Karpas-422 (cell line): ENCODE measurements at regions not wholly inside any gene's neighbourhood (a gene's known extent, or its start where the extent isn't known, plus 50 kb on each side); places are given as distances from the start of the nearest gene placed in this dataset.

Source experiments
- DNase-seq: peaks from one replicate; pipeline ENCODE4 v3.0.0-alpha.2; 2015
- H2AFZ ChIP-seq: fragments of 200-600 bp; sonication (generic); 2 replicates; pipeline ENCODE4 v1.6.1; 2014; ENCODE audit warnings: antibody characterized with exemption, low read length, mixed read lengths
- H3K27ac ChIP-seq: fragments of 200-600 bp; sonication (generic); 2 replicates; pipeline ENCODE4 v1.5.1; 2014; ENCODE audit warnings: mild to moderate bottlenecking, low read length, moderate library complexity
- H3K27me3 ChIP-seq: fragments of 200-600 bp; sonication (generic); 2 replicates; pipeline ENCODE4 v1.6.1; 2014; ENCODE audit warnings: low read length, mixed read lengths
- H3K36me3 ChIP-seq: fragments of 200-600 bp; sonication (generic); 2 replicates; pipeline ENCODE4 v1.6.1; 2014; ENCODE audit warnings: low read length, mixed read lengths; ENCODE audit not compliant: insufficient read depth
- H3K4me1 ChIP-seq: fragments of 200-600 bp; sonication (generic); 2 replicates; pipeline ENCODE4 v1.6.1; 2014; ENCODE audit warnings: mild to moderate bottlenecking, low read length, mixed read lengths
- H3K4me2 ChIP-seq: fragments of 200-600 bp; sonication (generic); 2 replicates; pipeline ENCODE4 v1.6.1; 2014; ENCODE audit warnings: low read length, low read depth, mild to moderate bottlenecking; ENCODE audit not compliant: poor library complexity, severe bottlenecking
- H3K4me3 ChIP-seq: fragments of 200-600 bp; sonication (generic); 2 replicates; pipeline ENCODE4 v1.5.1; 2014; ENCODE audit warnings: mild to moderate bottlenecking, antibody characterized with exemption, low read length, mixed read lengths
- H3K79me2 ChIP-seq: fragments of 200-600 bp; sonication (generic); 2 replicates; pipeline ENCODE4 v1.6.1; 2014; ENCODE audit warnings: mild to moderate bottlenecking, low read length, mixed read lengths
- H3K9ac ChIP-seq: fragments of 200-600 bp; sonication (generic); 2 replicates; pipeline ENCODE4 v1.6.0; 2014; ENCODE audit warnings: low read length
- H3K9me2 ChIP-seq: fragments of 200-600 bp; sonication (generic), shearing (Covaris generic); replicated peaks from 2 replicates; pipeline ENCODE4 v1.6.0; 2014; ENCODE audit warnings: mild to moderate bottlenecking, low read length, moderate library complexity; ENCODE audit not compliant: insufficient read depth
- H3K9me3 ChIP-seq: fragments of 300-700, 200-600 bp; sonication (generic); 2 replicates; pipeline ENCODE4 v1.6.1; 2014; ENCODE audit warnings: low read length, mixed read lengths
- H4K20me1 ChIP-seq: fragments of 200-600 bp; sonication (generic); 2 replicates; pipeline ENCODE4 v1.6.1; 2014; ENCODE audit warnings: mild to moderate bottlenecking, antibody characterized with exemption, low read length, low read depth; ENCODE audit not compliant: insufficient read depth

GRCh38 chr2:186992597-186992996, 143.6 kb upstream of the ZSWIM2 start:
- H3K4me3 ChIP-seq = no peak overlapping the region
- H3K9ac ChIP-seq = no peak overlapping the region
- no peak for DNase-seq
- no peaks in the 10 kb centered on the region for H3K36me3 ChIP-seq
- H3K9me2 ChIP-seq = no peaks in the 10 kb centered on the region
- no peaks in the 10 kb centered on the region for H4K20me1 ChIP-seq
- no peaks in the 10 kb centered on the region for H3K9me3 ChIP-seq
- H3K4me1 ChIP-seq = no peaks in the 10 kb centered on the region
- no peaks in the 10 kb centered on the region for H3K27me3 ChIP-seq
- H3K27ac ChIP-seq = no peak overlapping the region
- H2AFZ ChIP-seq = no peak overlapping the region
- no peaks in the 10 kb centered on the region for H3K79me2 ChIP-seq
- no peak overlapping the region for H3K4me2 ChIP-seq

- no peak overlapping the region for H3K9ac ChIP-seq
- H3K36me3 ChIP-seq = no peaks in the 10 kb centered on the region
- no peak overlapping the region for H3K27ac ChIP-seq
- H3K4me3 ChIP-seq = no peak overlapping the region
- no peaks in the 10 kb centered on the region for H3K4me1 ChIP-seq
- no peaks in the 10 kb centered on the region for H3K27me3 ChIP-seq
- H4K20me1 ChIP-seq = no peaks in the 10 kb centered on the region
- no peak overlapping the region for H3K4me2 ChIP-seq
- H3K9me2 ChIP-seq = no peaks in the 10 kb centered on the region
- DNase-seq = no peak
- no peak overlapping the region for H2AFZ ChIP-seq
- no peaks in the 10 kb centered on the region for H3K79me2 ChIP-seq
- no peaks in the 10 kb centered on the region for H3K9me3 ChIP-seq
These were observed 142.9 kb upstream of the ZSWIM2 start for GRCh38 chr2:186991766-186992417.

GRCh38 chr2:186984966-186985365, 136.0 kb upstream of the ZSWIM2 start:
- no peaks in the 10 kb centered on the region for H3K9me2 ChIP-seq
- no peak overlapping the region for H3K27ac ChIP-seq
- H3K4me1 ChIP-seq = no peaks in the 10 kb centered on the region
- H3K79me2 ChIP-seq = no peaks in the 10 kb centered on the region
- no peak overlapping the region for H2AFZ ChIP-seq
- H4K20me1 ChIP-seq = no peaks in the 10 kb centered on the region
- no peak for DNase-seq
- H3K36me3 ChIP-seq = no peaks in the 10 kb centered on the region
- H3K4me3 ChIP-seq = no peak overlapping the region
- no peaks in the 10 kb centered on the region; the same call in 1 of the 2 replicates for H3K9me3 ChIP-seq
- H3K9ac ChIP-seq = no peak overlapping the region
- H3K27me3 ChIP-seq = no peaks in the 10 kb centered on the region
- H3K4me2 ChIP-seq = no peak overlapping the region

- H3K27me3 ChIP-seq = no peaks in the 10 kb centered on the region
- no peak overlapping the region for H3K27ac ChIP-seq
- H3K9ac ChIP-seq = no peak overlapping the region
- no peaks in the 10 kb centered on the region for H3K36me3 ChIP-seq
- DNase-seq = no peak
- no peak overlapping the region for H3K4me3 ChIP-seq
- H3K9me2 ChIP-seq = no peaks in the 10 kb centered on the region
- no peaks in the 10 kb centered on the region for H4K20me1 ChIP-seq
- H3K9me3 ChIP-seq = no peaks in the 10 kb centered on the region; the same call in 1 of the 2 replicates
- H2AFZ ChIP-seq = no peak overlapping the region
- H3K79me2 ChIP-seq = no peaks in the 10 kb centered on the region
- H3K4me1 ChIP-seq = no peaks in the 10 kb centered on the region
- H3K4me2 ChIP-seq = no peak overlapping the region
These were observed 135.5 kb upstream of the ZSWIM2 start for GRCh38 chr2:186984481-186984880.

- H3K27me3 ChIP-seq = no peaks in the 10 kb centered on the region
- H3K9ac ChIP-seq = no peak overlapping the region
- no peaks in the 10 kb centered on the region for H3K4me1 ChIP-seq
- no peaks in the 10 kb centered on the region for H4K20me1 ChIP-seq
- no peak overlapping the region for H3K27ac ChIP-seq
- no peaks in the 10 kb centered on the region for H3K9me2 ChIP-seq
- no peak overlapping the region for H2AFZ ChIP-seq
- H3K36me3 ChIP-seq = no peaks in the 10 kb centered on the region
- no peak overlapping the region for H3K4me2 ChIP-seq
- no peak overlapping the region for H3K4me3 ChIP-seq
- H3K9me3 ChIP-seq = no peaks in the 10 kb centered on the region; the same call in 1 of the 2 replicates
- H3K79me2 ChIP-seq = no peaks in the 10 kb centered on the region
- no peak for DNase-seq
These were observed 132.0 kb upstream of the ZSWIM2 start for GRCh38 chr2:186980787-186981550.

GRCh38 chr2:186980117-186980442, 131.1 kb upstream of the ZSWIM2 start:
- Histone ChIP-seq H3K27ac (no peak overlapping the region), H3K4me3 (no peak overlapping the region), H3K9me3 (no peaks in the 10 kb centered on the region), H3K9ac (no peak overlapping the region), H3K4me2 (no peak overlapping the region), H3K9me2 (no peaks in the 10 kb centered on the region), H3K79me2 (no peaks in the 10 kb centered on the region), H2AFZ (no peak overlapping the region), H3K36me3 (no peaks in the 10 kb centered on the region), H4K20me1 (no peaks in the 10 kb centered on the region), H3K27me3 (no peaks in the 10 kb centered on the region), H3K4me1 (no peaks in the 10 kb centered on the region)
- DNase-seq = no peak

GRCh38 chr2:186979439-186980116, 130.6 kb upstream of the ZSWIM2 start:
- H3K36me3 ChIP-seq = no peaks in the 10 kb centered on the region
- no peaks in the 10 kb centered on the region for H3K9me2 ChIP-seq
- H4K20me1 ChIP-seq = no peaks in the 10 kb centered on the region
- H2AFZ ChIP-seq = no peak overlapping the region
- H3K79me2 ChIP-seq = no peaks in the 10 kb centered on the region
- no peaks in the 10 kb centered on the region for H3K9me3 ChIP-seq
- H3K9ac ChIP-seq = no peak overlapping the region
- H3K4me2 ChIP-seq = no peak overlapping the region
- no peak for DNase-seq
- H3K4me3 ChIP-seq = no peak overlapping the region
- no peaks in the 10 kb centered on the region for H3K27me3 ChIP-seq
- H3K27ac ChIP-seq = no peak overlapping the region
- no peaks in the 10 kb centered on the region for H3K4me1 ChIP-seq

DNA sequence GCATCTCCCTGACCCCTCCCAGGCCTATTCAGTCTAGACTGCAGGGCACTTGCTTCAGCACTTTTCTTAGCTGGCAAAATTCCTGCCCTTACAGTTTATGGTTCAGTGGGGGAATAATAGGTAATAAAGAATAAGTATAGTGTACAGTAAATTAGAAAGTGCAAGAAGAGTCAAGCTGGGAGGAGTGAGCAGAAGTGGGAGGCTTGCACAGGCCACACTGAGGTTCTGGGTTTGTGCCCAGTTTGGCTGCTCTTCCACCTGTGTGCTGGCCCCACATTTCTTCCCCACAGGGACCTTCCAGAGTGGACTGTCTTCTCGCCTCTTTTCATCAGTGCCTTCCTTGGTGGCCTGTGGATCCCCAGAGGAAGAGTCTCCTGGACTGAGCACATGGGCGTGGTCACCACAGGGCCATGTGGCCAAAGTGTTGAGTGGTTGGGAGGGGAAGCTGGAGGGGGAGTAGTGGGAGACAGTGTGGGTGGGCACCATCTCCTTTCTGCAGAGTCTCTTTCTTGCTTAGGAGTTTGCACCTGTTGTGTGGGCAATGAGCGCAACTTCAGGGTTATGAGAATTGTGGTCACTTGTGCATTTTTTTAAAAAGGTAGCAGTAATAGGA, 128.6 kb upstream of the ZSWIM2 start:
- Histone ChIP-seq H3K27me3 (no peaks in the 10 kb centered on the region), H3K79me2 (no peaks in the 10 kb centered on the region), H3K36me3 (no peaks in the 10 kb centered on the region), H3K4me2 (no peak overlapping the region), H3K9me2 (no peaks in the 10 kb centered on the region), H3K27ac (no peak overlapping the region), H2AFZ (no peak overlapping the region), H3K9ac (no peak overlapping the region), H3K9me3 (no peaks in the 10 kb centered on the region), H3K4me3 (no peak overlapping the region), H3K4me1 (no peaks in the 10 kb centered on the region), H4K20me1 (no peaks in the 10 kb centered on the region)
- DNase-seq = no peak
